H1 (cell line): ENCODE measurements at regions not wholly inside any gene's neighbourhood (a gene's known extent, or its start where the extent isn't known, plus 50 kb on each side); places are given as distances from the start of the nearest gene placed in this dataset.

Source experiments
- CTCF ChIA-PET: fragments of 300-600 bp; sonication (Branson Sonifier 250); formaldehyde crosslinking; loops from one replicate; lab custom pipeline; 2021; ENCODE audit not compliant: partially characterized antibody; lab: Charles Lee
- POLR2A ChIA-PET: fragments of 300-600 bp; sonication (Branson Sonifier 250); formaldehyde crosslinking; loops from one replicate; lab custom pipeline; 2021; ENCODE audit warnings: inconsistent platforms; ENCODE audit not compliant: partially characterized antibody; lab: Charles Lee
- DNase-seq, 2 experiments: peaks; one replicate each; pipeline versions ENCODE4 v3.0.0 to v3.0.0-alpha.2; 2010 to 2022; ENCODE audit warnings: low spot score in 2 of 2, low read depth in 1 of 2, mixed read lengths in 1 of 2
- FAIRE-seq: peaks from 2 replicates; lab custom pipeline; 2011; peaks lifted over from hg19 to GRCh38; lab: Jason Lieb, UNC
- H2AFZ ChIP-seq: 2 replicates; pipeline ENCODE4 v1.8.1; 2012; ENCODE audit warnings: low read length, inconsistent platforms
- H2AK5ac ChIP-seq: 2 replicates; pipeline ENCODE4 v1.6.1; 2013; ENCODE audit warnings: low read depth, low read length
- H2BK120ac ChIP-seq: replicated peaks from 2 replicates; pipeline ENCODE3; 2013; ENCODE audit warnings: low read depth, low read length, inconsistent platforms
- H2BK12ac ChIP-seq: 2 replicates; pipeline ENCODE4 v1.6.1; 2013; ENCODE audit warnings: low read depth, low read length
- H2BK15ac ChIP-seq: 2 replicates; pipeline ENCODE4 v1.6.1; 2013; ENCODE audit warnings: low read length
- H2BK20ac ChIP-seq: 2 replicates; pipeline ENCODE4 v1.6.1; 2013; ENCODE audit warnings: low read length
- H2BK5ac ChIP-seq: 2 replicates; pipeline ENCODE4 v1.6.1; 2013; ENCODE audit warnings: low read depth, low read length
- H3K14ac ChIP-seq: 2 replicates; pipeline ENCODE4 v1.6.1; 2013; ENCODE audit warnings: inconsistent platforms; ENCODE audit not compliant: insufficient read length
- H3K18ac ChIP-seq: 2 replicates; pipeline ENCODE4 v1.6.1; 2013; ENCODE audit warnings: low read length; ENCODE audit errors: extremely low read depth
- H3K23ac ChIP-seq: 2 replicates; pipeline ENCODE4 v1.6.1; 2013; ENCODE audit warnings: inconsistent platforms; ENCODE audit not compliant: insufficient read length
- H3K23me2 ChIP-seq: 2 replicates; pipeline ENCODE4 v1.6.1; 2013; ENCODE audit warnings: low read depth, low read length
- H3K27ac ChIP-seq: 2 replicates; pipeline ENCODE4 v1.6.1; 2011; ENCODE audit warnings: low read depth, low read length, inconsistent platforms
- H3K27me3 ChIP-seq, 4 experiments: replicated peaks in 1 of 4; 1 replicate in 1 of 4; 2 replicates in 3 of 4; pipeline versions ENCODE4 v1.6.1 to v1.8.1; 2011 to 2013; ENCODE audit warnings: low read length in 3 of 4, mild to moderate bottlenecking in 3 of 4, inconsistent platforms in 2 of 4, mixed read lengths in 2 of 4, moderate library complexity in 1 of 4; ENCODE audit not compliant: control insufficient read depth in 3 of 4, insufficient read depth in 3 of 4; ENCODE audit errors: extremely low read depth in 1 of 4
- H3K36me3 ChIP-seq, 4 experiments: 2 replicates each; pipeline versions ENCODE4 v1.6.1 to v1.8.1; 2011 to 2013; ENCODE audit warnings: mild to moderate bottlenecking in 4 of 4, low read length in 3 of 4, moderate library complexity in 2 of 4, control low read depth in 1 of 4, inconsistent platforms in 1 of 4; ENCODE audit not compliant: insufficient read depth in 4 of 4, control insufficient read depth in 2 of 4
- H3K4ac ChIP-seq: replicated peaks from 2 replicates; pipeline ENCODE3; 2013; ENCODE audit warnings: low read length, low read depth, mixed read lengths, inconsistent platforms; ENCODE audit not compliant: insufficient read length
- H3K4me1 ChIP-seq, 4 experiments: replicated peaks in 1 of 4; 1 replicate in 1 of 4; 2 replicates in 3 of 4; pipeline versions ENCODE4 v1.6.1 to v1.8.1; 2011 to 2013; ENCODE audit warnings: low read length in 3 of 4, inconsistent platforms in 2 of 4, mixed read lengths in 1 of 4; ENCODE audit not compliant: insufficient read depth in 4 of 4, control insufficient read depth in 3 of 4
- H3K4me2 ChIP-seq, 2 experiments: 2 replicates each; pipeline versions ENCODE4 v1.6.1 to v1.8.1; 2011 to 2013; ENCODE audit warnings: low read depth in 2 of 2, low read length in 2 of 2, control low read depth in 1 of 2, inconsistent platforms in 1 of 2, mild to moderate bottlenecking in 1 of 2; ENCODE audit not compliant: insufficient read depth in 1 of 2
- H3K4me3 ChIP-seq, 4 experiments: fragments of 200-600, 300-600 bp in 1 of 4; sonication (generic), shearing (Covaris generic), sonication (Bioruptor Twin) in 1 of 4; 2 replicates each; pipeline versions ENCODE4 v1.5.1 to v1.8.1; 2011 to 2016; ENCODE audit warnings: low read length in 4 of 4, low read depth in 3 of 4, control low read depth in 2 of 4, inconsistent platforms in 2 of 4, mild to moderate bottlenecking in 2 of 4, mixed read lengths in 1 of 4, moderate library complexity in 1 of 4; ENCODE audit not compliant: insufficient read depth in 2 of 4; ENCODE audit errors: extremely low read depth in 1 of 4
- H3K56ac ChIP-seq: replicated peaks from 2 replicates; pipeline ENCODE3; 2013; ENCODE audit warnings: low read depth, mild to moderate bottlenecking, mixed read lengths, low read length, inconsistent platforms; ENCODE audit not compliant: insufficient read length
- H3K79me1 ChIP-seq: 2 replicates; pipeline ENCODE4 v1.6.1; 2013; ENCODE audit warnings: low read depth, low read length, control low read depth
- H3K79me2 ChIP-seq, 2 experiments: 2 replicates each; pipeline versions ENCODE4 v1.6.1 to v1.8.1; 2012 to 2013; ENCODE audit warnings: low read length in 2 of 2, mild to moderate bottlenecking in 2 of 2, inconsistent platforms in 1 of 2; ENCODE audit not compliant: insufficient read depth in 2 of 2, control insufficient read depth in 1 of 2
- H3K9ac ChIP-seq, 4 experiments: replicated peaks in 1 of 4; 1 replicate in 1 of 4; 2 replicates in 3 of 4; pipeline versions ENCODE4 v1.6.1 to v1.8.1; 2011 to 2013; ENCODE audit warnings: low read depth in 3 of 4, low read length in 3 of 4, control low read depth in 2 of 4, mild to moderate bottlenecking in 2 of 4, moderate library complexity in 2 of 4, inconsistent platforms in 1 of 4; ENCODE audit errors: extremely low read depth in 1 of 4
- H3K9me3 ChIP-seq, 2 experiments: 2 replicates each; pipeline versions ENCODE4 v1.6.1 to v1.8.1; 2012 to 2013; ENCODE audit warnings: mild to moderate bottlenecking in 2 of 2, moderate library complexity in 2 of 2, control low read depth in 1 of 2, inconsistent platforms in 1 of 2, low read depth in 1 of 2, low read length in 1 of 2, mixed read lengths in 1 of 2; ENCODE audit not compliant: insufficient read depth in 2 of 2
- H4K20me1 ChIP-seq, 2 experiments: replicated peaks in 1 of 2; 2 replicates each; pipeline versions ENCODE3 to v1.8.1; 2011 to 2013; ENCODE audit warnings: inconsistent platforms in 2 of 2, low read length in 2 of 2, mild to moderate bottlenecking in 1 of 2; ENCODE audit not compliant: insufficient read depth in 2 of 2, control insufficient read depth in 1 of 2
- H4K5ac ChIP-seq: 2 replicates; pipeline ENCODE4 v1.6.1; 2013; ENCODE audit warnings: low read length, low read depth, mixed read lengths, inconsistent platforms; ENCODE audit not compliant: insufficient read length
- H4K8ac ChIP-seq: 2 replicates; pipeline ENCODE4 v1.8.0; 2013; ENCODE audit warnings: mild to moderate bottlenecking, moderate library complexity, low read length, inconsistent platforms; ENCODE audit not compliant: insufficient read depth; ENCODE audit errors: extremely low read depth
- H4K91ac ChIP-seq: replicated peaks from 2 replicates; pipeline ENCODE3; 2013; ENCODE audit warnings: low read length, mixed read lengths, inconsistent platforms; ENCODE audit not compliant: insufficient read length
- EGR1 ChIP-seq: IDR thresholded peaks from 2 replicates; pipeline ENCODE4 v1.6.1; 2011; ENCODE audit warnings: low read depth, low read length, borderline replicate concordance
- RAD21 ChIP-seq, 2 experiments: IDR thresholded peaks in 1 of 2; conservative IDR thresholded peaks in 1 of 2; 2 replicates each; pipeline ENCODE4 v1.6.1; 2011; ENCODE audit warnings: low read depth in 2 of 2, low read length in 2 of 2, improper control_type of control experiment in 1 of 2, inconsistent platforms in 1 of 2, mild to moderate bottlenecking in 1 of 2, moderate library complexity in 1 of 2
- SAP30 ChIP-seq: fragments of 300-600 bp; sonication (generic); IDR thresholded peaks from 2 replicates; pipeline ENCODE4 v1.7.1; 2012; ENCODE audit warnings: low read length, moderate library complexity, mild to moderate bottlenecking, inconsistent platforms; ENCODE audit not compliant: insufficient read depth, insufficient replicate concordance
- SP2 ChIP-seq: IDR thresholded peaks from 2 replicates; pipeline ENCODE4 v1.6.1; 2012; ENCODE audit warnings: mild to moderate bottlenecking, low read length, inconsistent platforms
- SUZ12 ChIP-seq: fragments of 200-600 bp; sonication (generic); IDR thresholded peaks from 2 replicates; pipeline ENCODE4 v1.6.1; 2012; ENCODE audit warnings: mild to moderate bottlenecking, inconsistent platforms, low read length, moderate library complexity, mixed read lengths
- TBP ChIP-seq: IDR thresholded peaks from 2 replicates; pipeline ENCODE4 v1.6.1; 2011; ENCODE audit warnings: low read depth, low read length, improper control_type of control experiment
- USF2 ChIP-seq: IDR thresholded peaks from 2 replicates; pipeline ENCODE4 v1.6.1; 2011; ENCODE audit warnings: low read length, improper control_type of control experiment
- WGBS, 2 experiments: shearing (Covaris generic) in 1 of 2; methylation state at CpG; one replicate each; pipeline versions ENCODE4 v1.1.6 to v1.1.7; 2013 to 2015; ENCODE audit warnings: low lambda C conversion rate in 2 of 2, mixed read lengths in 2 of 2, inconsistent platforms in 1 of 2, low coverage in 1 of 2, missing lambda C conversion rate in 1 of 2; ENCODE audit not compliant: insufficient replicate concordance in 2 of 2, insufficient coverage in 1 of 2, insufficient read length in 1 of 2; ENCODE audit errors: extremely low coverage in 1 of 2, missing lambda C conversion rate in 1 of 2; 5-methylcytosine and 5-hydroxymethylcytosine counted together

- Histone ChIP-seq H2BK120ac (no peak overlapping the region), H3K14ac (no peak overlapping the region), H3K9ac (no peak overlapping the region), H4K5ac (no peak overlapping the region), H2BK5ac (no peak overlapping the region), H3K27ac (no peak overlapping the region), H2BK20ac (no peak overlapping the region), H4K91ac (no peak overlapping the region), H4K8ac (no peak overlapping the region), H3K4me3 (no peak overlapping the region), H3K4me1 (peaks cover 0 to 7% (median 5%) of the 10 kb centered on the region in 4 experiments; a peak in 4 of 7 replicates), H3K23ac (no peak overlapping the region), H3K18ac (no peak overlapping the region), H2BK12ac (no peak overlapping the region), H3K9me3 (no peaks in the 10 kb centered on the region), H3K4ac (no peak overlapping the region), H3K79me2 (no peaks in the 10 kb centered on the region), H2AK5ac (no peak overlapping the region), H2BK15ac (no peak overlapping the region), H3K27me3 (no peaks in the 10 kb centered on the region), H3K79me1 (no peaks in the 10 kb centered on the region), H4K20me1 (no peaks in the 10 kb centered on the region), H3K36me3 (no peaks in the 10 kb centered on the region), H3K23me2 (no peaks in the 10 kb centered on the region), H2AFZ (no peak overlapping the region; the same call in 1 of the 2 replicates), H3K56ac (no peak overlapping the region), H3K4me2 (no peak overlapping the region)
- TF ChIP-seq USF2, result no peak
- no peak for TF ChIP-seq RAD21 (IDR thresholded peaks at IDR 0.05 in 1 of 2, conservative IDR thresholded peaks at IDR 0.05 in 1 of 2; ENCODE audit: low read depth in 2 of 2, low read length in 2 of 2)
- no peak for TF ChIP-seq SAP30
- no peak for TF ChIP-seq EGR1
- TF ChIP-seq SUZ12, result no peak
- no peak for TF ChIP-seq TBP
- TF ChIP-seq SP2, result no peak
- WGBS, 2 experiments, result 92% methylated on average over 1 of the region's 1 CpG; no CpG with 5 or more reads in 1 of the 2 experiments
- POLR2A ChIA-PET, result no interaction called here
- DNase-seq, result no peak
- no peak for FAIRE-seq
- CTCF ChIA-PET, result no interaction called here
These were observed 277.4 kb downstream of the BLID start for GRCh38 chr11:121838571-121838970.
